GM21786 (cell line): ENCODE measurements at regions not wholly inside any gene's neighbourhood (a gene's known extent, or its start where the extent isn't known, plus 50 kb on each side); places are given as distances from the start of the nearest gene placed in this dataset.
"Not testable (repeated sequence)": the region's sequence is repeated elsewhere in the genome, so short reads cannot be mapped to it uniquely, and the experiment has no call there.

ENCODE experiments used
- ATAC-seq: cut with Tn5 transposase; IDR thresholded peaks from one replicate; pipeline ENCODE4 v1.9.1; 2021; ENCODE audit not compliant: unreplicated experiment

DNA sequence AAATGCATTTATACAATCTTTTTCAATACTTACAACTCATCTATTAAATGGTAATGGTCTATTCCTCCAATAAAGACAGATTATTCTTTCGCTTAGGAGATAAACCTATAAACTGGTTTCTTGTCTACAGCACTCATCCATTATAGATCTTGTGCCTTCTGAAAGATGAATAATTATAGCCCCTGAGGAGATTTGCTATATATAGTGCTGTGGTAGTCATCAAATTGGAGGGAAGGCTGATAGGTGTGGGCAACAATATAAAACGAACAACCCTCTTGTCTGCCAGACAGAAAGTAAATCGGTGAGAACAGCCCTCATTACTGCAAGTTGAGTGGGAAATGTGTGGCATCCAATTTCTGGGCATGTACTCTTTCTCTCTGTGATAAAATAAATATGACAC lies 292.5 kb upstream of the CNR1 start:
- ATAC-seq: no peak

- no peak for ATAC-seq
These were observed 290.2 kb upstream of the CNR1 start for GRCh38 chr6:88456221-88456859.

- no peak for ATAC-seq
These were observed 289.2 kb upstream of the CNR1 start for GRCh38 chr6:88455317-88455716.

DNA sequence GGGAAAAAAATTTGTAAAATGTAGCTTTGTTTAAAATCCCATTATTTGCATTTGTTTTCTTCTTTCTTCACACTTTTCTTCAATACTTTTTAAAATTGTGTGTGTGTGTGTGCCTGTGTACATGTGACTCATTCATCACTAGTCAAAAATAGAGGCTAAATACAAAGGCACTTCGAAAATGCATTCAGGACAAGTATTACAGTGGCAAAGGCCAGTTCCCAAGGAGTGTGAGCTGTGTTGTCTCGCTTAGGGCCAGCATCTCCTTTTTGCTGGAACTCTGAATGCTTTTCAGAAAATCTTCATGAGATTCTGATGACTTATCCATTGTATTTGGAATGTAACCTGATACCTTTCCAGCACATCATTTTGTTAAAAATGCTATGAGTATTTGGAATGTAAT lies 288.5 kb upstream of the CNR1 start:
- no peak for ATAC-seq

GRCh38 chr6:88449770-88450169 lies 283.6 kb upstream of the CNR1 start:
- ATAC-seq: no peak

- ATAC-seq: no peak
These were observed 279.2 kb upstream of the CNR1 start for GRCh38 chr6:88445188-88445965.

GRCh38 chr6:88443554-88443953 lies 277.4 kb upstream of the CNR1 start:
- no peak for ATAC-seq

DNA sequence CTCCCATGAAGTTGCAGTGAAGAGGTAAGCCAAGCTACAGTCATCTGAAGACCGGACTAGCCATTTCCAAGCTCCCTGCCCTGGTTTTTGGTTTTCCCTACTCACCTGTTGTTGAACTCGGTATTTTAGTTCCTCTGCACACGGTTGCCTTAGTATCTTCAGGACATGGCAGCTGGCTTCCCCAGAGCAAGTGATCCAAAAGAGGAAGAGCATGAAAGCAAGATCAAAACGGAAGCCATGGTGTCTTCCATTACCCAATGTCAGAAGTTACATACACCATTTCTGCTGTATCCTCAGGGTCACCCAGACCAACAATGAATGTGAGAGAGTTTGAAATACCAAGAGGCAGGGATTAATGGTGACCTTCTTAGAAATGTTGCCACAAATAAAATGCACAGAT lies 276.6 kb upstream of the CNR1 start:
- ATAC-seq: no peak

DNA sequence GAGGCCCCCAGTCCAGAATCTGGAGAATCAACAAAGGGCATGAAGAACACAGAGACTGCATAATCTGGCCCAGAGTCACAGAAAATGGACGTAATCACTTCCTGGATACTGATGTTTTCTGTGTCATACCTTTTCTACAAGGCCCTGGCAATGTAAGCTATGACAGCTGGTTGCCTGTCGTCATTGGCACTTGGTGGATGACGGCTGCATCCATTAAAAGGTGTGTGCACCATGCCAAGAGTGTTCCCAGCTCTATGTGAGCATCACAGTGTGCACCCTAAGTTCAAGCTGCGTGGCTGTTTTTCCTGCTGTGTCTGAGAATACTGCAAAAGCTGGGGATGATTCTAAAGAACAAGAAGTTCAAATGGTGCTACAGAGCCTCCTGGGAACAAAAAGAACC lies 275.2 kb upstream of the CNR1 start:
- no peak for ATAC-seq

DNA sequence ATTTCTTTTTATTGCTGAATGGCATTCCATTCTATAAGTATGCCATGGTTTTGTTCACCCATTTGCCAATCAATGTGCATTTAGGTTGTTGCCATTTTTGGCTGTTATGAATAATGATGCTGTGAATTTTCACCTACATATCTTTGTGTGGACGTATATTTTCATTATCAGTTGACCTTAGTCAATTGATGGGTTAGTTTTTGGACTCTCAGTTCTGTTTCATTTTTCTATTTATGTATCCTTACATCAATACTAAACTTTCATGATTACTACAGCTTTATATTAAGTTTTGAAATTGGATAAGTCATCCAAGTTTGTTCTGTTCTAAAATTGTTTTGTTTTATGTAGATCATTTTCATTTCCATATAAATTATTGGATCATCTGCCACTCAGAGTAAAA lies 261.9 kb upstream of the CNR1 start:
- ATAC-seq: no peak

GRCh38 chr6:88426005-88426404 lies 259.9 kb upstream of the CNR1 start:
- no peak for ATAC-seq

DNA sequence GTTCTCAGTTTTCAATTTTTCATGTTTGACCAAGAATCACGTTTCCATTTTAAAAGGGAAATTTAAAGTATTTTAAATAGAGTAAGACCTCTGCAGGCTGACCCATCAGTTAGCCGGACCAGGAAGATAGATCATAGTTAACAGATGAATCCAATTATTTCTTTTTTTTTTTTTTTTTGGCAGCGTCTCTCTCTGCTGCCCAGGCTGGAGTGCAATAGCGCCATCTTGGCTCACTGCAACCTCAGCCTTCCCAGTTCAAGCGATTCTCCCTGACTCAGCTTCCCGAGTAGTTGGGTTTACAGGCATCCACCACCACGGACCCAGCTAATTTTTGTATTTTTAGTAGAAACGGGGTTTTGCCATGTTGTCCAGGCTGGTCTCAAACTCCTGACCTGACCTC lies 256.7 kb upstream of the CNR1 start:
- ATAC-seq: no peak

DNA sequence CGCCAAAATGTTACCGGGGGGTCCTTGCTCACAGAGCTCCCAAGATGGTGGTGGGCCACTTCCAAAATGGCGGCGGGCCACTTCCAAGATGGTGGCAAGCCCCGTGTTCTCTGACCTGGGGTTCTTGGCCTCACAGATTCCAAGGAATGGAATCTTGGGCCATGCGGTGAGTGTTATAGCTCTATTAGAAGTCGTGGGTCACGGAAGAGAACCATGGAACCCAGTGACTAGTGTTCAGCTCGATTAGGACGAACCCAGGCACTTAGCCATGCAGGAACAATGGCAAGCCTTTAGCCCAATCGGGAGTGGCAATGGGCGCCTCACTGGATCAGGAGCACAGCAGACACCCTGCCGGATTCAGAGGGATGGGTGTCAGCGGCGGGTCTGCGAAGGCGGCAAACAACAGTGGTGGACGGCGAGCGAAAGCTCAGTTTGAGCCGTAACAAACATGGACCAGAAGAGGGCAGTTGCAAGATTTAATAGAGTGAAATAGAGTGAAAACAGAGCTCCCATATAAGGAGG lies 254.9 kb upstream of the CNR1 start:
- ATAC-seq: not testable (repeated sequence)

DNA sequence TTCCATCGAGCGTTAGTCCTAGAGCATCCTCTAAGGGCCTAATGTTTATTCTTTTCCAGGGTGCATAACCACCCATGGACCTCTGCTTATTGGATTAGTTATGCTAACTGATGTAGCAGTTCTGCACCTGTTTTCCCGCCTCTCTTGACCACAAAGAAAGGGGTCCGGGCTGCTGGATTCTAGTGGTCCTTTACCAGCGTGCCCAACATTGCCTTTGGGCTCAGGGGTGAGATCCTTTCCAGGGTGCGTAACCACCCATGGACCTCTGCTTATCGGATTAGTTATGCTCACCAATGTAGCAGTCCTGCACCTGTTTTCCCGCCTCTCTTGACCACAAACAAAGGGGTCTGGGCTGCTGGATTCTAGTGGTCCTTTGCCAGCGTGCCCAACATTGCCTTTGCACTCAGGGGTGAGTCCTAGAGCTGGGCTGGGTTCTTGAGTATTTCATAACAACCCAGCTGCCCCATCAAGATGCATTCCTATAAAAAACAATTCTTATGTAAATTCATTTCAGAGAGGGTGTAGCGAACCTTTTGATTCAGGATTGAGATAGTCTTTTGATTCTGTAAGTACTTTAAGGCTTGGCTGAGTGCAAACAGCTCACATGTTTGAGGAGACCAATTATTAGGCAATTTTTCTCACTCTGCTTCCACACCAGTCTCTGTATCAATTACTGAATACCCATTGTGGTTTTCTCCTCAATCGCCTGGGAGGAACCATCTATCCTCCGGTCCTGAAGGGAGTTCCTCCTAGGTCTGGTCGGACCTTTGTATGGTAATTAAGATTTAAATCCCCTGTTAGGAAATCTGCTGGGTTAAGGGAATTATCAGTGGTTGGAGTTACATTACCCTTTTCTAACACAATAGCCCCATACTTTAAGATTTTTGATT lies 253.0 kb upstream of the CNR1 start:
- not testable (repeated sequence) for ATAC-seq

DNA sequence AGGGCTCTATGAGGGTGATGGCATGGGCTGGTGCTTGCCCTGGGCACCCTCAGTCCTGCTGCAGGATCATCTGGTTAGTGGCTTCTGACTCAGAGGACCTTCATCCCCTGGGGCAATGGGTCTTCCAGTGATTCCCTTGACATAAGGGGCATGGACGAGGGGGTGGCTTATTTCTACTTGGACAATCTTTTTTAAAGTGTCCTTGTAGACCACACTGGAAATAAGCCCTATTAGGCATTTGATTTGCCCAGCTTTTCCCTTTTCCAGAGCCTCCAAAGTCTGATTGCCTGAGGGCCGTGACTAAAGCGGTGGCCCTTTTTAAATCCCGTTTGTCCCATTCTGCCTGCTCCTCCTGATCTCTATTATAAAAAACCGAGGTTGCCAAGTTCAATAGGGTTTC lies 251.2 kb upstream of the CNR1 start:
- ATAC-seq: not testable (repeated sequence)

GRCh38 chr6:88413459-88413858 lies 247.3 kb upstream of the CNR1 start:
- no peak for ATAC-seq

DNA sequence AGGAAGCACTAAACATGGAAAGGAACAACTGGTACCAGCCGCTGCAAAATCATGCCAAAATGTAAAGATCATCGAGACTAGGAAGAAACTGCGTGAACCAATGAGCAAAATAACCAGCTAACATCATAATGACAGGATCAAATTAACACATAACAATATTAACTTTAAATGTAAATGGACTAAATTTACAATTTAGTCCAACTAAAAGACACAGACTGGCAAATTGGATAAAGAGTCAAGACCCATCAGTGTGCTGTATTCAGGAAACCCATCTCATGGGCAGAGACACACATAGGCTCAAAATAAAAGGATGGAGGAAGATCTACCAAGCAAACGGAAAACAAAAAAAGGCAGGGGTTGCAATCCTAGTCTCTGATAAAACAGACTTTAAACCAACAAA lies 242.2 kb upstream of the CNR1 start:
- ATAC-seq: not testable (repeated sequence)

GRCh38 chr6:88406674-88407073 lies 240.5 kb upstream of the CNR1 start:
- ATAC-seq: not testable (repeated sequence)

- no peak for ATAC-seq
These were observed 237.3 kb upstream of the CNR1 start for GRCh38 chr6:88403486-88403885.

DNA sequence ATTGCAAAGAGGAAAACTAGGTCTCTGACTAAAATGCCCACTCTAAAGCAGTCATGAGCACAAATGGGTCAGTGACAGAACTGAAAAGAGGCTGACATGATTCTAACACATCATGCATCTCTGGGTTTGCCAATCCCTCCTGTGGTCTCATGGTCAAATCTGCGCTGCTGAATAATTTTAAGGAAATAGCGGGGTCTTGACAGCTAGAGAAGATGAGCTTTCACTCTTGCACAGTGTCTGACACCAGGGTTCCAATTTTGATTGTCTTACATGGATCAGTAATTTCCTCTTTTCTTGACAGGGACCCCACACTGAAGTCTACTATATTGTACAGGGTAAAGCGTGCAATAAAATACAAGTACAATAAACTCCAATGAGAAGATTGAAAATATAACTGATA lies 236.8 kb upstream of the CNR1 start:
- ATAC-seq: no peak

- not testable (repeated sequence) for ATAC-seq
These were observed 224.9 kb upstream of the CNR1 start for GRCh38 chr6:88390998-88391397.
